ENCODE measurements at regions not wholly inside any gene's neighbourhood (a gene's known extent, or its start where the extent isn't known, plus 50 kb on each side); places are given as distances from the start of the nearest gene placed in this dataset.
"Not testable (repeated sequence)": the region's sequence is repeated elsewhere in the genome, so short reads cannot be mapped to it uniquely, and the experiment has no call there.

DNA sequence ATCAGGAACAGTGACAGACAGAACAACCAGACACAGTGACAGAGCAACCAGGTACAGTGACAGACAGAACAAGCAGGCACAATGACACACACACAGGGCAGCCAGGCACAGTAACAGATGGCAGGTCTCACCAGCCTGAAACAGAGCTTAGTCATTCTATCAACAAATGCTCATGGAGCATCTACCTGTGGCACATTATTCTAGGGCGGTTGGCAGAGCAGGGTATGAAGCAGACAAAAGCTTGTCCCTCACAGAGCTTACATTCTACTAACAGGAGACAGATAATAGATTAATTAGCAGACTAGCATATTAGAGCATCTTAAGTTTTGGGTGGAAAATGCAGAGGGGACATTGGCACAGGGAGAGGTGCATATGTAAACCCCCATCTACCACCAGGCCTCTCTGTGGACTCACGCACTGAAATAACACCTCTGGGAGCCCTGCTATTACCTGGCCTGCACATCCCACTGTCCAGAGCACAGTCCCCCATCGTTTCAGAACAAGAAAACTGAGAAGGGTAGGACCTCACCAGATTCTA lies 64.1 kb upstream of the RAB6C start:
- in situ Hi-C loops (cut with MboI; ENCODE audit: low sequenced_read_pairs) = no loop called here

GRCh38 chr2:129918604-129919003 lies 60.9 kb upstream of the RAB6C start:
- in situ Hi-C loops (cut with MboI; ENCODE audit: low sequenced_read_pairs) = no loop called here

DNA sequence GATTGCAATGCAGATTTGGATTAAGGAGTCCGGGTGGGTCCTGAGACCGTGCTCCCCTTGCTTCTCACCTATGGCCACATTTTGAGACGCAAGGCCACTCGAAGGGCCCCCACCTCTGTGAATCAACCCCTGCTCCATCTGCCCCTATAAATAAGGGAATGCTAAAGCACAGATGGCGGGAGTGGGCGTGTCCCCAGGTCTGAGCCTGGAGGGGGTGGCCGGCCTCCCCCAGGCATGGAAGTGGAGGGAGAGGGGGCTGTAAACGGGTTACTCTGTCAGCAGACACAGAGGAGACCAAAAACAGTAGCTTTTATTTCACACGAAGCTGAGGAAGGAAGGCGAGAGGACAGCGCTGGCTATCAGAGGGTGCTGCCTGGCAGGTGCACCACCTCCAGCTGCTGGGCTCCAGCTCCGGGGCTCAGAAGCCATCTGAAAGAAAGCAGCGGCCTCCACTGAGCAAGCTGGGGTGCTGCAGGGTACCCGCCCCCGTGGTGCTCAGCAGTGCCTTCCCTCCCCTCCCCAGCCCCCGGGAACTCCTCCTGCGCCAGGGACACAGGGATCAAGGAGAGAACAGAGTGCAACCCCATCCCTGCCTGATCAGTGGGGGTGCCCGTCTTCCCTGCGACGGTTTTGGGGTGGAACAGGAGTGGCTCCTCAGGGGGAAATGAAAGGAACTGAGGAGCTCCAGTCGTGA lies 56.7 kb upstream of the RAB6C start:
- in situ Hi-C loops (cut with MboI; ENCODE audit: low sequenced_read_pairs) = no loop called here

DNA sequence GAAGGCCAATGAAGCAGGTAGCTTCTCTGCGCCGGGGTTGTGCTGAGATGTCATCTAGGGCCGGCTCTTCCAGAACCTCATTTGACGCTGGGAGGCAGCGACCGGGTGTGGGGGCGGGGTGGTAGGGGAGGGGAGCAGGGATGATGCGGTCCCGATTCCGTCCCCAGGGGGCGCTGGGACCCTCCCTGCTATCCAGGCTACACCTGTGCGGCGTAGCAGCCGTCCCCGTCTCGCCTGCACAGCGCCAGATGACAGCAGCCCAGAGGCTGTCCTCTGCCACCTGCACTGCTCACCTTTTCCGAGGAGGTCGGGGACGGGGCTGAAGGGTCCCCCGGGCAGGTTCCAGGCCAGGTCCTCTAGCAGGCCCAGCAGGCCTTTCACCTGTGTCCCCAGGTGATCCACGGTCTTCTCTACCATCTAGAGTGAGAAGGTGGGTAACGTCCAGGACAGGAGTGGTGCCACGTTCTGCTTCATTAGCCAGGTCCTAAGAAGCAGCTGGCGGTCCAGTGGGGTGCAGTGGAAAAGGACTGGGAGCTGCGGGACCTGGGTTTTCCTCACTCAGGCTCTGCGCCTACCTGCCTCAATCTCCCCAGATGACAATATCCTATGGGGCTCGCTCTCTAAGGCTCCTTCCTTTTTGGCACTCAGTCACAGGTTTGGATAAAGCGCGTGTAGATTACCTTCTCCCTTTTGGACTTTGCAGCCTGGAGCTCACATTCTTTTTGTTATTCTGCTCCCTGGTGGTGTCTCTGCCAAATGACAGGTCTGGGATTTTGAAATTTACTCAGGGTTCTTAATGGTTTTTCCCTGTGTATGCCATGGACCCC lies 56.0 kb upstream of the RAB6C start:
- in situ Hi-C loops (cut with MboI; ENCODE audit: low sequenced_read_pairs) = no loop called here

- in situ Hi-C loops (cut with MboI; ENCODE audit: low sequenced_read_pairs) = not testable (repeated sequence)
These were observed 55.4 kb upstream of the RAB6C start for GRCh38 chr2:129924115-129924514.

DNA sequence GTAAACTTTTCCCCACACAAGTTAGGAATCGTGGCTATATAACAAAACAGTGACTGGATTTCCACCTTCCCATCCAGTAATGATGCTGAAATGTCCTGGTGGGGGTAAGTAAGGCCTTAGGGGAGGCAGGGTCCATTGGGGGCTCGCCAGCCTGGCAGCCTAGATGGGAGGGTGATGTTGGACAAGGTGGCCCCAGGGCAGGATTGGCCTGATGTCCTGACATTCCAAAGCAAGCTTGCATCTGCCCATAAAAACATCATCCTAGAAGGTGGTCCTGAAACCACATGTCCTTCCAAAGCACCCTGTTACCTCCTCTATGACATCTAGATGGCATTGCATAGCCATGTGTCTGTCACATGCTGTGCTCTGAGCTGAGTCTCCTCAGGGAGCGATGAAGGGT lies 54.1 kb upstream of the RAB6C start:
- in situ Hi-C loops (cut with MboI; ENCODE audit: low sequenced_read_pairs) = no loop called here

GRCh38 chr2:129927696-129928095 lies 51.8 kb upstream of the RAB6C start:
- in situ Hi-C loops (cut with MboI; ENCODE audit: low sequenced_read_pairs) = no loop called here

- in situ Hi-C loops (cut with MboI; ENCODE audit: low sequenced_read_pairs) = loop anchor here (10.0 kb wide), 1 partner anchor 405 kb away; no protein-coding TSS in a partner anchor
These were observed 49.9 kb upstream of the RAB6C start for GRCh38 chr2:129929321-129930290.

Data from HL-60/S4 (cell line).